Adrenal gland (tissue), 5 donors: ENCODE measurements at regions not wholly inside any gene's neighbourhood (a gene's known extent, or its start where the extent isn't known, plus 50 kb on each side); places are given as distances from the start of the nearest gene placed in this dataset.

ENCODE experiments used
- POLR2A ChIP-seq, 2 donors: fragments of 450-650 bp; IDR thresholded peaks; one replicate each; pipeline ENCODE4 v1.6.1; 2017; ENCODE audit warnings: antibody characterized with exemption in 2 of 2, mild to moderate bottlenecking in 2 of 2, moderate library complexity in 1 of 2
- TF ChIP-seq, protein P1 (sequence below), 6 experiments: fragments of 450-650 bp in 4 of 6; fragments of 200-600 bp in 2 of 6; sonication (generic) in 1 of 6; IDR thresholded peaks; 1 replicate in 5 of 6; 2 replicates in 1 of 6; pipeline versions ENCODE4 v1.5.1 to v1.8.0; 2016 to 2021; ENCODE audit warnings: antibody characterized with exemption in 6 of 6, mild to moderate bottlenecking in 2 of 6, moderate library complexity in 1 of 6
- donor health status: DM: no; HTN: no; CAD: no.

DNA sequence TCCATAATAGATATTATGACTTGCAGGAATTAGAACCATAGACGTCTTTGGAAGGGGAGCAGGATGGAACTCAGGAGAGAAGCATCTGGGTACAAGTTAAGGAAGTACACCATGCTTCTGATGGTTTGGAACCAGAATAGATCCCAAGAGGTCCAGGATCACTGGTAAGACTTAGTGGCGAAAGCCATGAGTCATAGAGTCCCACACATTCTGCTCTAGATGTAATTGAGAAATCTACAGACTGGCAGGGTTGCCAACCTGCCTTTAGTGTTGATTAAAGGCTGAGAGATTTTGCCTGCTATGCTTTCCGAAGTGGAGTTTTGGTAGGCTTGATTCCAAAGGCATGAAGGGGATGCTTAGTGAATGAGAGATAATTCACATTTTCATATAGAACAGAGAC lies 57.1 kb upstream of the C1orf87 start:
- TF ChIP-seq, protein P1, sequence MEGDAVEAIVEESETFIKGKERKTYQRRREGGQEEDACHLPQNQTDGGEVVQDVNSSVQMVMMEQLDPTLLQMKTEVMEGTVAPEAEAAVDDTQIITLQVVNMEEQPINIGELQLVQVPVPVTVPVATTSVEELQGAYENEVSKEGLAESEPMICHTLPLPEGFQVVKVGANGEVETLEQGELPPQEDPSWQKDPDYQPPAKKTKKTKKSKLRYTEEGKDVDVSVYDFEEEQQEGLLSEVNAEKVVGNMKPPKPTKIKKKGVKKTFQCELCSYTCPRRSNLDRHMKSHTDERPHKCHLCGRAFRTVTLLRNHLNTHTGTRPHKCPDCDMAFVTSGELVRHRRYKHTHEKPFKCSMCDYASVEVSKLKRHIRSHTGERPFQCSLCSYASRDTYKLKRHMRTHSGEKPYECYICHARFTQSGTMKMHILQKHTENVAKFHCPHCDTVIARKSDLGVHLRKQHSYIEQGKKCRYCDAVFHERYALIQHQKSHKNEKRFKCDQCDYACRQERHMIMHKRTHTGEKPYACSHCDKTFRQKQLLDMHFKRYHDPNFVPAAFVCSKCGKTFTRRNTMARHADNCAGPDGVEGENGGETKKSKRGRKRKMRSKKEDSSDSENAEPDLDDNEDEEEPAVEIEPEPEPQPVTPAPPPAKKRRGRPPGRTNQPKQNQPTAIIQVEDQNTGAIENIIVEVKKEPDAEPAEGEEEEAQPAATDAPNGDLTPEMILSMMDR (IDR thresholded peaks at IDR 0.05): no peak
- TF ChIP-seq POLR2A (IDR thresholded peaks at IDR 0.05): no peak
